K562 (cell line): ENCODE measurements at regions not wholly inside any gene's neighbourhood (a gene's known extent, or its start where the extent isn't known, plus 50 kb on each side); places are given as distances from the start of the nearest gene placed in this dataset.

Source experiments
- ATAC-seq: fragments of 200-7000 bp; cut with Tn5 transposase; 3 replicates; pipeline ENCODE4 v1.9.1; 2020; ENCODE audit warnings: moderate library complexity
- BruUV-seq: library from RNA; stranded (reverse); fragments of 400-500 nt; replicated peaks from 2 replicates; lab custom pipeline; 2021; lab: Mats Ljungman, UMichigan
- CTCF ChIA-PET: fragments of 300-600 bp; formaldehyde crosslinking; extraction: SDS; loops from one replicate; lab custom pipeline; 2021; ENCODE audit warnings: low intra/inter-chr PET ratio; lab: Yijun Ruan, JAX
- POLR2A ChIA-PET: fragments of 300-600, 350-650 bp; sonication (Branson Sonifier 250); formaldehyde crosslinking; extraction: SDS; loops from one replicate; lab custom pipeline; 2021; ENCODE audit warnings: antibody characterized with exemption, inconsistent platforms; lab: Yijun Ruan, JAX
- DNase-seq, 4 experiments: peaks; one replicate each; pipeline versions ENCODE4 v3.0.0 to v3.0.0-alpha.2; 2011 to 2018; ENCODE audit warnings: low spot score in 3 of 4, mixed read lengths in 3 of 4; ENCODE audit errors: extremely low read depth in 1 of 4
- FAIRE-seq: peaks from 2 replicates; lab custom pipeline; 2011; peaks lifted over from hg19 to GRCh38; lab: Jason Lieb, UNC
- H2AFZ ChIP-seq: 2 replicates; pipeline ENCODE4 v1.6.0; 2011; ENCODE audit warnings: low read depth, low read length, control low read depth, inconsistent platforms
- H3K27ac ChIP-seq: fragments of 200-600 bp; 3 replicates; pipeline ENCODE4 v1.8.0; 2011; ENCODE audit warnings: low read depth, mild to moderate bottlenecking, control low read depth, inconsistent platforms, low read length, moderate library complexity, mixed read lengths; ENCODE audit errors: extremely low read depth
- H3K27me3 ChIP-seq, 2 experiments: fragments of 300-600 bp in 1 of 2; 2 replicates in 1 of 2; 3 replicates in 1 of 2; pipeline versions ENCODE4 v1.6.0 to v1.8.0; 2011; ENCODE audit warnings: inconsistent platforms in 2 of 2, low read length in 2 of 2, mild to moderate bottlenecking in 1 of 2, mixed read lengths in 1 of 2, moderate library complexity in 1 of 2; ENCODE audit not compliant: control insufficient read depth in 2 of 2, insufficient read depth in 2 of 2
- H3K36me3 ChIP-seq: fragments of 300-600 bp; 3 replicates; pipeline ENCODE4 v1.8.0; 2011; ENCODE audit warnings: mild to moderate bottlenecking, low read length, inconsistent platforms; ENCODE audit not compliant: control insufficient read depth, insufficient read depth
- H3K4me1 ChIP-seq, 2 experiments: fragments of 200-600 bp in 1 of 2; replicated peaks in 1 of 2; 2 replicates in 1 of 2; 3 replicates in 1 of 2; pipeline versions ENCODE4 v1.5.1 to v1.8.0; 2011; ENCODE audit warnings: inconsistent platforms in 2 of 2, low read length in 2 of 2, mild to moderate bottlenecking in 1 of 2, mixed read lengths in 1 of 2, moderate library complexity in 1 of 2; ENCODE audit not compliant: control insufficient read depth in 2 of 2, insufficient read depth in 2 of 2
- H3K4me2 ChIP-seq: 2 replicates; pipeline ENCODE4 v1.6.1; 2011; ENCODE audit warnings: low read length, control low read depth, inconsistent platforms, mixed read lengths; ENCODE audit not compliant: insufficient read depth
- H3K4me3 ChIP-seq: fragments of 200-600 bp; sonication (generic), shearing (Covaris generic); 2 replicates; pipeline ENCODE4 v1.5.1; 2016; ENCODE audit warnings: control low read depth, inconsistent platforms
- H3K79me2 ChIP-seq: fragments of 200-600 bp; 3 replicates; pipeline ENCODE4 v1.8.0; 2011; ENCODE audit warnings: low read length, inconsistent platforms; ENCODE audit not compliant: control insufficient read depth, insufficient read depth
- H3K9ac ChIP-seq, 2 experiments: 2 replicates each; pipeline versions ENCODE4 v1.6.0 to v1.6.1; 2011; ENCODE audit warnings: low read depth in 2 of 2, low read length in 2 of 2, control low read depth in 1 of 2, inconsistent platforms in 1 of 2, mild to moderate bottlenecking in 1 of 2, mixed read lengths in 1 of 2; ENCODE audit not compliant: insufficient read depth in 1 of 2
- H3K9me1 ChIP-seq: one replicate; pipeline ENCODE4 v1.6.0; 2011; ENCODE audit warnings: inconsistent platforms, mild to moderate bottlenecking, low read length, moderate library complexity; ENCODE audit not compliant: control insufficient read depth, insufficient read depth
- H3K9me3 ChIP-seq: replicated peaks from 2 replicates; pipeline ENCODE4 v1.5.1; 2011; ENCODE audit warnings: low read depth, low read length, inconsistent platforms; ENCODE audit not compliant: control insufficient read depth, insufficient read depth
- H4K20me1 ChIP-seq: replicated peaks from 2 replicates; pipeline ENCODE4 v1.6.1; 2011; ENCODE audit warnings: low read length, inconsistent platforms, mixed read lengths; ENCODE audit not compliant: control insufficient read depth, insufficient read depth
- MYC ChIP-seq, 2 experiments: fragments of 250-450 bp in 1 of 2; sonication (Bioruptor Pico) in 1 of 2; IDR thresholded peaks; 2 replicates each; pipeline versions ENCODE4 v1.5.1 to v1.6.1; 2012 to 2021; ENCODE audit warnings: low read depth in 2 of 2, borderline replicate concordance in 1 of 2, improper control_type of control experiment in 1 of 2, low read length in 1 of 2, mild to moderate bottlenecking in 1 of 2, moderate library complexity in 1 of 2
- NEUROD1 ChIP-seq: fragments of 150-350 bp; IDR thresholded peaks from 2 replicates; pipeline ENCODE4 v1.6.1; 2014; ENCODE audit warnings: borderline replicate concordance, low read length, low read depth; ENCODE audit not compliant: partially characterized antibody
- PTBP1 ChIP-seq: fragments of 200-400 bp; formaldehyde crosslinking; IDR thresholded peaks from 2 replicates; pipeline ENCODE4 v1.6.1; 2017; ENCODE audit warnings: low read depth, low read length
- RAD21 ChIP-seq, 2 experiments: fragments of 250-450 bp in 1 of 2; fragments of 450-650 bp in 1 of 2; sonication (Bioruptor Pico) in 1 of 2; formaldehyde crosslinking in 1 of 2; IDR thresholded peaks in 1 of 2; conservative IDR thresholded peaks in 1 of 2; 2 replicates each; pipeline versions ENCODE4 v1.4.0 to v1.8.0; 2020 to 2022; ENCODE audit warnings: mild to moderate bottlenecking in 2 of 2, moderate library complexity in 1 of 2
- TRIM24 ChIP-seq, 2 experiments: fragments of 450-650 bp; IDR thresholded peaks; 2 replicates each; pipeline ENCODE4 v1.6.1; 2016
- WGBS: fragments of 100-300 bp; shearing (Covaris generic); methylation state at CpG from one replicate; pipeline ENCODE4 v1.1.6; 2016; ENCODE audit warnings: low coverage, mixed read lengths; ENCODE audit not compliant: insufficient coverage; ENCODE audit errors: missing lambda C conversion rate; 5-methylcytosine and 5-hydroxymethylcytosine counted together
- in situ Hi-C: fragments of 300-500 bp; cut with MboI; formaldehyde crosslinking; loops from 4 replicates; pipeline ENCODE4 v1.15.0; 2018; ENCODE audit warnings: inconsistent platforms, mixed read lengths
- intact Hi-C: fragments of 100-400 bp; cut with micrococcal nuclease; formaldehyde crosslinking; loops from 2 replicates; pipeline ENCODE4 v1.14.2; 2022
- TF ChIP-seq, protein P1 (sequence below): fragments of 250-450 bp; sonication (Bioruptor Pico); IDR thresholded peaks from 2 replicates; pipeline ENCODE4 v1.4.0; 2020; ENCODE audit warnings: mild to moderate bottlenecking, moderate library complexity
- TF ChIP-seq, protein P2 (sequence below), 3 experiments: IDR thresholded peaks in 2 of 3; conservative IDR thresholded peaks in 1 of 3; 2 replicates each; pipeline ENCODE4 v1.5.1; 2011 to 2012; ENCODE audit warnings: low read length in 3 of 3, mild to moderate bottlenecking in 3 of 3, control low read depth in 2 of 3, improper control_type of control experiment in 1 of 3, inconsistent platforms in 1 of 3, low read depth in 1 of 3, mixed read lengths in 1 of 3, moderate library complexity in 1 of 3; ENCODE audit not compliant: insufficient read depth in 2 of 3

DNA sequence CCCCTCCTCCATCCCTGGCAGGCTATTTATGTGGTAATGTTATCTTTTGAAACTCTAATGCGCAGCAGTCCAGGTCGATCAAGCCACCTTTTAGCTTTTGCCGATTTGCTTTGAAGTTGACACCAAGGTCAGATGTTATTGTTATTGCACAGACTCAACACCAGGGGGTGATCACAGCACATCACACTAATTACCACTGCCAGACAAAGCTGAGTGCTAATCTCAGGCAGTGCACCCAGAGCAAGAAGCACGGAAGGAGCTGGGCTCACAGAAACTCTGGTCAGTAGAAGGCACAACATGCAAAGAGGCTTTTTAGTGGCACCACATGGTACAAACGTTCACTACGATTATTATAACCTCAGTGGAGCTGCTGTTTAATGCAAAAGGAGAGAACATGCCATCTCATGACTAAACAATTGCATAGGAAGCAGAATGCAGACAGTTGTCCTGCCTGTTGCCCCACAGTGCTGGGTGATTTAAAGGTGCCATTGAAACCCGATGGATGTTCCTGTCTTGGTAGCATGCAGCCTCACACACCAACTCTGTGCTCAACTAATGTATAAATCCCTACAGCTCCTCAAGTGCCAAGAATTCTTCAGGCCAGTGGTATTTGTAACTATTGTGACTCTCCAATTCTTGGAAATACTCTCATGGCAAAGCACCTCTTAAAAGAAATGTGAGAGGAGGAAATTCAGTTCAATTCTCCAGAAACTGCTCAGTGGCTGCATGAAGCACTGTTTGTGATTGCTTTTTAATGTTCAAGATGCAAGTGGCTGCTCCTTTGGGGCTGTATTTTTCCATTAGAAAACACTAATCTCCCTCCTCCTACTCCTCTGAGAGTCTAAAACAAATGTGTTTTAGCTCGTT, 353.9 kb upstream of the DDI1 start:
- ATAC-seq (no peak), DNase-seq (peak; percentile 6 to 21 (median 10)), FAIRE-seq (no peak)
- no peaks in the 10 kb centered on the region for H3K9me3 ChIP-seq
- in situ Hi-C loops (no loop called here), intact Hi-C loops (no loop called here)
- no peaks in the 10 kb centered on the region for H3K9me1 ChIP-seq
- WGBS, result 3% methylated on average over 8 of the region's 8 CpGs
- H3K9ac ChIP-seq, result no peak overlapping the region
- H3K79me2 ChIP-seq, result no peaks in the 10 kb centered on the region
- H3K4me1 ChIP-seq, result no peaks in the 10 kb centered on the region
- no peak overlapping the region for H2AFZ ChIP-seq
- no peaks in the 10 kb centered on the region for H3K36me3 ChIP-seq
- H3K4me2 ChIP-seq, result no peak overlapping the region
- ChIA-PET CTCF (no interaction called here), POLR2A (no interaction called here)
- H4K20me1 ChIP-seq, result no peaks in the 10 kb centered on the region
- no peak for TF ChIP-seq PTBP1
- TF ChIP-seq, protein P1, sequence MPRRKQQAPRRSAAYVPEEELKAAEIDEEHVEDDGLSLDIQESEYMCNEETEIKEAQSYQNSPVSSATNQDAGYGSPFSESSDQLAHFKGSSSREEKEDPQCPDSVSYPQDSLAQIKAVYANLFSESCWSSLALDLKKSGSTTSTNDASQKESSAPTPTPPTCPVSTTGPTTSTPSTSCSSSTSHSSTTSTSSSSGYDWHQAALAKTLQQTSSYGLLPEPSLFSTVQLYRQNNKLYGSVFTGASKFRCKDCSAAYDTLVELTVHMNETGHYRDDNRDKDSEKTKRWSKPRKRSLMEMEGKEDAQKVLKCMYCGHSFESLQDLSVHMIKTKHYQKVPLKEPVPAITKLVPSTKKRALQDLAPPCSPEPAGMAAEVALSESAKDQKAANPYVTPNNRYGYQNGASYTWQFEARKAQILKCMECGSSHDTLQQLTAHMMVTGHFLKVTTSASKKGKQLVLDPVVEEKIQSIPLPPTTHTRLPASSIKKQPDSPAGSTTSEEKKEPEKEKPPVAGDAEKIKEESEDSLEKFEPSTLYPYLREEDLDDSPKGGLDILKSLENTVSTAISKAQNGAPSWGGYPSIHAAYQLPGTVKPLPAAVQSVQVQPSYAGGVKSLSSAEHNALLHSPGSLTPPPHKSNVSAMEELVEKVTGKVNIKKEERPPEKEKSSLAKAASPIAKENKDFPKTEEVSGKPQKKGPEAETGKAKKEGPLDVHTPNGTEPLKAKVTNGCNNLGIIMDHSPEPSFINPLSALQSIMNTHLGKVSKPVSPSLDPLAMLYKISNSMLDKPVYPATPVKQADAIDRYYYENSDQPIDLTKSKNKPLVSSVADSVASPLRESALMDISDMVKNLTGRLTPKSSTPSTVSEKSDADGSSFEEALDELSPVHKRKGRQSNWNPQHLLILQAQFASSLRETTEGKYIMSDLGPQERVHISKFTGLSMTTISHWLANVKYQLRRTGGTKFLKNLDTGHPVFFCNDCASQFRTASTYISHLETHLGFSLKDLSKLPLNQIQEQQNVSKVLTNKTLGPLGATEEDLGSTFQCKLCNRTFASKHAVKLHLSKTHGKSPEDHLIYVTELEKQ (CRISPR knock-in tag), result no peak
- TF ChIP-seq, protein P2, sequence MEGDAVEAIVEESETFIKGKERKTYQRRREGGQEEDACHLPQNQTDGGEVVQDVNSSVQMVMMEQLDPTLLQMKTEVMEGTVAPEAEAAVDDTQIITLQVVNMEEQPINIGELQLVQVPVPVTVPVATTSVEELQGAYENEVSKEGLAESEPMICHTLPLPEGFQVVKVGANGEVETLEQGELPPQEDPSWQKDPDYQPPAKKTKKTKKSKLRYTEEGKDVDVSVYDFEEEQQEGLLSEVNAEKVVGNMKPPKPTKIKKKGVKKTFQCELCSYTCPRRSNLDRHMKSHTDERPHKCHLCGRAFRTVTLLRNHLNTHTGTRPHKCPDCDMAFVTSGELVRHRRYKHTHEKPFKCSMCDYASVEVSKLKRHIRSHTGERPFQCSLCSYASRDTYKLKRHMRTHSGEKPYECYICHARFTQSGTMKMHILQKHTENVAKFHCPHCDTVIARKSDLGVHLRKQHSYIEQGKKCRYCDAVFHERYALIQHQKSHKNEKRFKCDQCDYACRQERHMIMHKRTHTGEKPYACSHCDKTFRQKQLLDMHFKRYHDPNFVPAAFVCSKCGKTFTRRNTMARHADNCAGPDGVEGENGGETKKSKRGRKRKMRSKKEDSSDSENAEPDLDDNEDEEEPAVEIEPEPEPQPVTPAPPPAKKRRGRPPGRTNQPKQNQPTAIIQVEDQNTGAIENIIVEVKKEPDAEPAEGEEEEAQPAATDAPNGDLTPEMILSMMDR (IDR thresholded peaks at IDR 0.05 in 2 of 3, conservative IDR thresholded peaks at IDR 0.05 in 1 of 3; ENCODE audit: insufficient read depth in 2 of 3, low read depth in 1 of 3, low read length in 3 of 3), result peak in 2 of 3 experiments; percentile 43 to 50; a peak in 4 of 6 replicates
- no peak for TF ChIP-seq NEUROD1
- TF ChIP-seq MYC (IDR thresholded peaks at IDR 0.05; ENCODE audit: low read depth, low read length), result no peak
- TF ChIP-seq MYC (CRISPR knock-in tag; IDR thresholded peaks at IDR 0.05; ENCODE audit: borderline replicate concordance, low read depth), result no peak
- no peak for TF ChIP-seq TRIM24 (IDR thresholded peaks at IDR 0.05)
- TF ChIP-seq RAD21 (CRISPR knock-in tag; conservative IDR thresholded peaks at IDR 0.05 in 1 of 2, IDR thresholded peaks at IDR 0.05 in 1 of 2), result peak; percentile 62 to 66
- no TSS peak for BruUV-seq
- no peak overlapping the region for H3K27ac ChIP-seq
- no peaks in the 10 kb centered on the region for H3K27me3 ChIP-seq
- H3K4me3 ChIP-seq, result no peak overlapping the region
